HG02973 (cell line): ENCODE measurements at regions not wholly inside any gene's neighbourhood (a gene's known extent, or its start where the extent isn't known, plus 50 kb on each side); places are given as distances from the start of the nearest gene placed in this dataset.

Source experiments
- ATAC-seq: cut with Tn5 transposase; IDR thresholded peaks from one replicate; pipeline ENCODE4 v1.9.1; 2021; ENCODE audit warnings: moderate library complexity; ENCODE audit not compliant: unreplicated experiment

DNA sequence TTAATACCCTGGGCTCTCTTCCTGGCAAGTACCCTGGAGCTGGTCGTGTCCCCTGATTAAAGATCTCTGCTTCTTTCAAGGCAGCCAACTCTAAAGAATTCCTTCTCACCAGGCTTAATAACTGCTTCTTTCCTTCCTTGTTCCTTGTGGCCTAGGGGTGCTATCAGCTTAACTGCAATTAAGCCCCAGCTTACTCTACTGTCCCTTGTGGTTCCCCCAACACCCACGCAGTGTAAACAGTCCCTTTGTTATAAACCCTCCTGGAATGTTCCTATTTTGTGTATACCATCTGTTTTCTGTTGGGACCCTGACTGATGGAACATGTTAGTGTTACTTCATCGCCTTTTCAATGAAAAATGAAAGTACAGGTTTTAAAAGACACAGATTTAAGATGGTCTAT is 126.4 kb upstream of the KIRREL3 start:
- ATAC-seq, result no peak

GRCh38 chr11:127119356-127119755 is 118.8 kb upstream of the KIRREL3 start:
- no peak for ATAC-seq

GRCh38 chr11:127118811-127119210 is 118.2 kb upstream of the KIRREL3 start:
- ATAC-seq, result no peak

DNA sequence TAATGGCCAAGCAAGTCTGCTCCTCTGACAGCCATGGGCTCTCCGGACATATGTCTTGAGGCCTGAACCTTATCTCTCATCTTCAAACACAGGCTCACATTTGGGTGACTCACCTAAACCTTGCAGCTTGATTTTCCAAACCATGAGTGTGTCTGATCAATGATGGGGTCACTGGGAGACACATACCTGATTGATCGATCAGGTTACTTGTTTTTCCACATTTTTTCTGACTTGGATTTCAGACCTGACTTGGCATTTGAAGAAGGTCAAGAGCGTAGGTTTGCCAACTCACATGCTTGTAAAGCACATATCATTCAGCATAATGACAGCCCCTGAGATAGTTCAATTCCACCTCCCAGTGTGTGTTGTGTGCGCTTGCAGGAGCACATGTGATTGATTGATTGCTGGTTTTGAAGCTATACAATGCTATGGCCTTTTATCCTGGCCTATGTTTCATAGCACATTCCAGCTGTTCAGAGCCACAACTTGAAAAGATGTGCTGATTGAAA is 116.7 kb upstream of the KIRREL3 start:
- no peak for ATAC-seq

DNA sequence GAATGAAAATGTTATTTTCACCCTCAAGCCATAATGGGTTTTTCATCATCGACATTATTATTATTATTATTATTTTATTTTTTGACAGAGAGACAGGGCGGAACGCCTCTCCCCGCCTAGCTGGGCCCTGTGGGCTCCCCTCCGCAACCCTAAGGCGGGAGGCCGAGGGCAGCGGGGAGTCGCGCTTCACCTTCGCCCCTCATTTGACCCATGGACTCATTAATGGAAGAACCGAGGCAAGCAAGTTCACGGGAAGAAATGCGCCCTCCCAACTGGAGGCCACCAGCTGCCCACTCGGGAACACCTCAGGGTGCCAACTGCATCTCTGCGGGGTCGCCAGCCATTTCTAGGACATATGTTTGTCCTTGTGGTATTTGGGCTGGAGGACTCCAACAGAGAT is 115.3 kb upstream of the KIRREL3 start:
- ATAC-seq, result no peak

- no peak for ATAC-seq
Measured at GRCh38 chr11:127114035-127114434, 113.5 kb upstream of the KIRREL3 start.

DNA sequence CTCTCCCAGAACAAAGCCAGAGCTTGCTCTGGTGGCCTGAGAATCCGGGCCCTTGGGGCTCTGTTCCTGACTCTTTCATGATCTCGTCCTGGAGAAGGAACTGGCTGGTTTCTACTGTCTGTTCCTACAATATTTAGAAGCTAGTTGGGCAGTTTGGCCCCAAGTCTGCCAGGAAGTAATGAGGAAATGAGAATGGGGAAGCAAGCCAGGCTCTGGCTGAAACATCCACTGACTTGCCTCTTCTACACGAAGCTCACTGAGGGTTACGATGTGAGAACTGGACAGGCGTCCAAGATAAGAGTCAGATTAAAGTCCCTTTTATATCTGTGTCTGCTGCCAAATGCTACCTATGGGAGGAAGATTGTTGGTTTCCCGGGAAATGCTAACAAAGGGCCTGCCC is 110.0 kb upstream of the KIRREL3 start:
- no peak for ATAC-seq

GRCh38 chr11:127109796-127110480 is 109.4 kb upstream of the KIRREL3 start:
- no peak for ATAC-seq

DNA sequence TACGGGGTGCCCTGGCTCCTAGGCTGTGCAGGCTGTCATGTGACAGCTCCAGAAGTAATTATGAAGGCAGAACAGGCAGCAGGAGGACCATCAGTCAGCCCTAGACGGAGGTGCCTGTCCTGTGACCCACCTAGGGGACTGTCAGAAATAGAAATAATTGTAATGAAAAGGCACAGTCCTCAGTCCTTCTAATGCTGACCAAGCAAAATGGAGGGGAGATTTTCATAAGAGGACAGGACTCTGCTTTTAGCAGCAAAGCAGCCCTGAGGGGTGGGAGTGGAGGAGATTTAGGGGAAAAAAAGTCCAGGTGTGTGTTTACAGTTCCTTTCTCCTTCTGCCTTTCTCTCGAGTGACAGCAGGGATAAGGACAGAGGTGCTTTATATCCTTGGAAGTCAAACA is 108.3 kb upstream of the KIRREL3 start:
- ATAC-seq, result no peak

- no peak for ATAC-seq
Measured at GRCh38 chr11:127106938-127107337, 106.4 kb upstream of the KIRREL3 start.

- no peak for ATAC-seq
Measured at GRCh38 chr11:127105593-127106541, 105.3 kb upstream of the KIRREL3 start.

- no peak for ATAC-seq
Measured at GRCh38 chr11:127103586-127104388, 103.2 kb upstream of the KIRREL3 start.

DNA sequence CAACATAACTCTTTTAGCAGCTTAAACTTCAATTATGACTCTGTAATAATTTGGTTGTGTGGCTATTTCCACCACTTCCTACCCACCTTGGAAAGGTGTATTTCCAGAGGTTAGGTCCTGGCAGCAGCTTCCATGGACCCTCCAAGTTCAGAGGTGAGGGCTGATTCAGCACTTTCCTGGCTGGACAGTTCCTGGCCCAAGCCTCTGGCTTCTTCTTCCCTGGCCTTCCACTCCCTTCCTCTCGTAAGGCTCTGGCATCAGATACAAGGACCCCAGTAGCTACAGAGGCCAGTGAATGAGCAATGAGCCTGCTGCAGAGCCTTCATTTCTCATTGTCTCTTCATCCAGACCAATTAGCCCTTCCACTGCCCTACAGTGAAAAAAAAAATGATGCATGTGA is 98.1 kb upstream of the KIRREL3 start:
- no peak for ATAC-seq

DNA sequence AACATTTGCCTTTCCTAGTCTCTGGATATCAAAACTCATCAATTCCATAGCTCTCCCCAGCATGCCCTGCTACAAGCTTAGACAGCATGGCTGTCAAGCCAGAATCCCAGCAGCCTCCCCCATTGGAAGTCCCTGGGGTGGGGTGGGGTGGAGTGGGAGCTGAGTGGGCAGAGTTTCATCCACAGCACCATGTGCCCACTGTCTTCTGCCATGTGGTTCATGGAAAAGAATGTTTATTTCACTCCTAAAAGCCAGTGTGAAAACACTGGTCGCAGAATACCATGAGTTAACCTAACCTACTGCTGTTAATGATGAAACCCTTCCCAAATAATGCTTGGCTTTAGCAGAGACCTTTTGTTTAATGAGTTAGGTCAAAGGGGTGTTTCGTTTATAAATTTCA is 80.2 kb upstream of the KIRREL3 start:
- no peak for ATAC-seq

- no peak for ATAC-seq
Measured at GRCh38 chr11:127075758-127076157, 75.2 kb upstream of the KIRREL3 start.

DNA sequence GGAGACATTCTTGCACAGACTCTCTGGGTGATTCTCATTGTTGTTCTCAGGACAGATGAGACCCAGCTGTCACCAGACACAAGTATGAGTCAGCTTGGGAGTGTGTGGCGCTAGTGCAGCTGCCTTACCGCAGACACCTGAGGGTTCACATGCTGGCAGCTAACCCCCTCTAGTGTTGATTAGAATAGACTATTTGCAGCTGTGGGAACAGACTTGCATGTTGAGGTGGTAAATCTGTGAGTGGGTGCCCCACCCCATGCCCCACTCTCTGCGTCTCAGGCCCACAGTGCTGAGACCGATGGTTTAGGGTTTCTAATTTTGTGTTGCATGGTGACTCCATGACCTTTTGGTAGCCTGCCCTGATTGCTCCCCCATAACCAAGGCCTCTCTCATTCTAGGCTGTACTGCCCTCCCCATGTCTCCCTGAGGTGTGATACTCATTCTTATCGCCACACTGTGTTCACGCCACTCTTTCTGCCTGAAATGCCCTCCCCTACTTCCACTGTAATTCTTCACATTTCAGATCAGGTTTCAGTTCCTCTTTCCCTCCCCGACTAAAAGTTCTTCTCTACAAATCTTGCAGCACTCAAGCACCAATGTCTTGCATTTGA is 73.7 kb upstream of the KIRREL3 start:
- peak; percentile 95 for ATAC-seq

DNA sequence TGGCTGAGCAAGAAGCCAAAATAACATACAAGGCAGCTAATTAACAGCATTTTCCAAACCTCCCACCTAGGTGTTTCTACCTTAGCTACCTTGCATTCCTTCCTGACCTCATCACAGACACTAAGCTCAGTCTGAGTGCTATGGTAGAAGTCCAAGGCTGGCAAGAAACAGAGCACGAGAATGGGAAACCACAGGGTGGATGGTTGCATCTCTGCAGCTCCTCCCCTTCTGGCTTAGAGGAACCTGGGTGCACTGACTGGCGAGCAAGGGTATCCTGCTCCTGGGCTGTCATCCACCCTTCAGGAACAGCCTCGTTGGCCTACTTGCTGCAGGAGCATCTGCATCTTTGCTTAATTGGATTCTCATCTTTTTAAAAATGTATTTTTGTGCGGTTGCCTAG is 73.1 kb upstream of the KIRREL3 start:
- ATAC-seq, result no peak

DNA sequence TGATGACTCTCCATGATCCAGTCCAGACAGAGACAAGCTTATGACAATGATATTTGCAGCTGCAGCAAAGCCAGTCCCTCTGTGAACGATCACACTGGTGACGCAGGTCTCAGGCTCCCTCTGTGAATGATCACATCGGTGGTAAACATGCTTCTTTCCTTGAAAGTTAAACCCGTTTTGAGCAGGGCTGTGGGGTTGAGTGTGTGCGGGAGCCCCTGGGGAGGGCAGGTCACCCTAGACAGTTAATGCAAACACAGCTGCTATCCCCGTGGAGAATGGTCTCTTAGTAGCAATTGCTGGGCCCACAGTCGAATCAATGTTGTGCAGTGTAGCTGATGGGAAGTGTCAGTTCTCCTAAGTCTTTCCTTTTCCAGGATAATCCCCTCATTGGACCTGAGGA is 71.0 kb upstream of the KIRREL3 start:
- ATAC-seq, result no peak

GRCh38 chr11:127070808-127071207 is 70.2 kb upstream of the KIRREL3 start:
- no peak for ATAC-seq

GRCh38 chr11:127066401-127067090 is 66.0 kb upstream of the KIRREL3 start:
- no peak for ATAC-seq
